ENCODE measurements at regions not wholly inside any gene's neighbourhood (a gene's known extent, or its start where the extent isn't known, plus 50 kb on each side); places are given as distances from the start of the nearest gene placed in this dataset.

DNA sequence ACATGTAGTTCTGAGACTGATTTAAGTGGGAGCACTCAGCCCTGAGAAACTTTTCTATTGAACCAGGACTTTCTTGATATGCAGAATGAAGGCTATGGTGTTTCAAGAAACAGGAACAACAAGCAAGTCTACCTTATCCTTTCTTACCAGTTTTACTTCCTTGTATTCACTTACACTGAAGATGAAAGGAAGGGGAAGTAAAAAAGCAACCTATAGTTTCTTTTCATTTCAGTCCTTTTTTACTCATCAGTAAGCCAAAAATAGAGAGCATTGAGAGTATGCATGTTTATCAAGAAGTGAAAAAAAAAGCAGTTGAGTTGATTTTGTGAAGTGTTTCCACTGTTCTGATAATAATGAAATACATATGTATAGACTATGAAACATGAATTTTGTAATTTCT is 1010.3 kb downstream of the AMY1C start:
- TF ChIP-seq, protein P1, sequence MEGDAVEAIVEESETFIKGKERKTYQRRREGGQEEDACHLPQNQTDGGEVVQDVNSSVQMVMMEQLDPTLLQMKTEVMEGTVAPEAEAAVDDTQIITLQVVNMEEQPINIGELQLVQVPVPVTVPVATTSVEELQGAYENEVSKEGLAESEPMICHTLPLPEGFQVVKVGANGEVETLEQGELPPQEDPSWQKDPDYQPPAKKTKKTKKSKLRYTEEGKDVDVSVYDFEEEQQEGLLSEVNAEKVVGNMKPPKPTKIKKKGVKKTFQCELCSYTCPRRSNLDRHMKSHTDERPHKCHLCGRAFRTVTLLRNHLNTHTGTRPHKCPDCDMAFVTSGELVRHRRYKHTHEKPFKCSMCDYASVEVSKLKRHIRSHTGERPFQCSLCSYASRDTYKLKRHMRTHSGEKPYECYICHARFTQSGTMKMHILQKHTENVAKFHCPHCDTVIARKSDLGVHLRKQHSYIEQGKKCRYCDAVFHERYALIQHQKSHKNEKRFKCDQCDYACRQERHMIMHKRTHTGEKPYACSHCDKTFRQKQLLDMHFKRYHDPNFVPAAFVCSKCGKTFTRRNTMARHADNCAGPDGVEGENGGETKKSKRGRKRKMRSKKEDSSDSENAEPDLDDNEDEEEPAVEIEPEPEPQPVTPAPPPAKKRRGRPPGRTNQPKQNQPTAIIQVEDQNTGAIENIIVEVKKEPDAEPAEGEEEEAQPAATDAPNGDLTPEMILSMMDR (IDR thresholded peaks at IDR 0.05; ENCODE audit: insufficient read depth, low read length), result no peak
- no peak for TF ChIP-seq POLR2AphosphoS5 (IDR thresholded peaks at IDR 0.05; ENCODE audit: low read depth)
- TF ChIP-seq GABPA (IDR thresholded peaks at IDR 0.05; ENCODE audit: low read depth), result no peak
